T-cell (primary cell): ENCODE measurements at regions not wholly inside any gene's neighbourhood (a gene's known extent, or its start where the extent isn't known, plus 50 kb on each side); places are given as distances from the start of the nearest gene placed in this dataset.

Source experiments
- ATAC-seq, 4 experiments: fragments of 200-7000 bp in 3 of 4; fragments of 150-1000 bp in 1 of 4; cut with Tn5 transposase; replicated peaks in 1 of 4; 1 replicate in 3 of 4; 2 replicates in 1 of 4; pipeline ENCODE4 v1.10.0; 2021; ENCODE audit warnings: moderate library complexity in 3 of 4, mild to moderate bottlenecking in 2 of 4, moderate number of reproducible peaks in 1 of 4
- CTCF ChIA-PET, 2 donors: fragments of 300-600 bp; sonication (Branson Sonifier 250); formaldehyde crosslinking; loops; one replicate each; lab custom pipeline; 2022; ENCODE audit warnings: antibody characterized with exemption in 2 of 2; lab: Charles Lee
- POLR2A ChIA-PET, 2 donors: fragments of 300-600 bp; sonication (Branson Sonifier 250); formaldehyde crosslinking; loops; one replicate each; lab custom pipeline; 2022; ENCODE audit warnings: antibody characterized with exemption in 2 of 2; lab: Charles Lee
- DNase-seq, 35 experiments: peaks; one replicate each; pipeline versions ENCODE4 v3.0.0 to v3.0.0-alpha.2; 2013 to 2023
- H3K27ac ChIP-seq: one replicate; pipeline ENCODE4 v1.5.1; 2013; ENCODE audit warnings: low read length
- H3K27me3 ChIP-seq, 2 experiments: replicated peaks in 1 of 2; 1 replicate in 1 of 2; 2 replicates in 1 of 2; pipeline versions ENCODE4 v1.6.1 to v1.7.0; 2013; ENCODE audit warnings: low read length in 1 of 2, mixed read lengths in 1 of 2; ENCODE audit not compliant: control insufficient read depth in 2 of 2, insufficient read depth in 2 of 2; ENCODE audit errors: extremely low read depth in 1 of 2
- H3K36me3 ChIP-seq, 2 donors: 1 replicate in 1 of 2; 2 replicates in 1 of 2; pipeline versions ENCODE4 v1.6.1 to v1.7.0; 2013; ENCODE audit warnings: low read length in 1 of 2; ENCODE audit not compliant: control insufficient read depth in 2 of 2, insufficient read depth in 1 of 2; ENCODE audit errors: extremely low read depth in 1 of 2
- H3K4me1 ChIP-seq, 2 experiments: 1 replicate in 1 of 2; 2 replicates in 1 of 2; pipeline versions ENCODE4 v1.6.1 to v1.7.0; 2013; ENCODE audit warnings: low read length in 2 of 2, mixed read lengths in 1 of 2; ENCODE audit not compliant: insufficient read depth in 2 of 2, control insufficient read depth in 1 of 2; ENCODE audit errors: extremely low read depth in 1 of 2
- H3K4me3 ChIP-seq, 2 donors: 1 replicate in 1 of 2; 2 replicates in 1 of 2; pipeline versions ENCODE4 v1.5.1 to v1.7.0; 2013; ENCODE audit warnings: mild to moderate bottlenecking in 2 of 2, low read length in 1 of 2, moderate library complexity in 1 of 2; ENCODE audit not compliant: control insufficient read depth in 1 of 2; ENCODE audit errors: extremely low read depth in 1 of 2
- H3K9me3 ChIP-seq: 2 replicates; pipeline ENCODE4 v1.7.0; 2013
- H3K27ac Mint-ChIP-seq, 2 donors: one replicate each; pipeline ENCODE4 v1.8.0; 2020 to 2021; ENCODE audit warnings: mild to moderate bottlenecking in 2 of 2, mixed read lengths in 2 of 2
- H3K27me3 Mint-ChIP-seq, 2 donors: one replicate each; pipeline ENCODE4 v1.8.0; 2021 to 2022; ENCODE audit warnings: mixed read lengths in 2 of 2
- H3K36me3 Mint-ChIP-seq: one replicate; pipeline ENCODE4 v1.8.0; 2021; ENCODE audit warnings: mixed read lengths
- H3K4me1 Mint-ChIP-seq, 3 donors: one replicate each; pipeline ENCODE4 v1.8.0; 2020 to 2022; ENCODE audit warnings: mixed read lengths in 3 of 3, mild to moderate bottlenecking in 1 of 3
- H3K4me3 Mint-ChIP-seq, 3 donors: one replicate each; pipeline ENCODE4 v1.8.0; 2020 to 2022; ENCODE audit warnings: mild to moderate bottlenecking in 3 of 3, mixed read lengths in 3 of 3, moderate library complexity in 3 of 3
- H3K9me3 Mint-ChIP-seq, 3 donors: one replicate each; pipeline ENCODE4 v1.8.0; 2020 to 2022; ENCODE audit warnings: mixed read lengths in 3 of 3
- WGBS: methylation state at CpG from one replicate; pipeline ENCODE4 v1.1.5; 2013; ENCODE audit warnings: missing lambda C conversion rate; ENCODE audit not compliant: insufficient coverage; 5-methylcytosine and 5-hydroxymethylcytosine counted together

- CTCF ChIA-PET: no interaction called here
- H3K36me3 Mint-ChIP-seq: no peaks in the 10 kb centered on the region
- no peak for DNase-seq
- Histone ChIP-seq H3K9me3 (no peaks in the 10 kb centered on the region), H3K27ac (no peak overlapping the region), H3K4me1 (no peaks in the 10 kb centered on the region), H3K4me3 (no peak overlapping the region), H3K36me3 (no peaks in the 10 kb centered on the region), H3K27me3 (peaks cover 0 to 31% of the 10 kb centered on the region in 2 experiments)
- peaks cover 24 to 42% of the 10 kb centered on the region in 2 donors for H3K27me3 Mint-ChIP-seq
- H3K9me3 Mint-ChIP-seq: no peaks in the 10 kb centered on the region
- no peaks in the 10 kb centered on the region for H3K4me1 Mint-ChIP-seq
- no peak overlapping the region for H3K4me3 Mint-ChIP-seq
- WGBS: no CpG with 5 or more reads among the region's 2 CpGs
- no peak overlapping the region for H3K27ac Mint-ChIP-seq
- no peak for ATAC-seq
- POLR2A ChIA-PET: interaction anchor here in 1 of 2 donors (0.6 kb wide), 1 partner anchor 21 kb away, joined by 3 read pairs; no protein-coding TSS in a partner anchor
These were observed 90.1 kb downstream of the DRD1 start for GRCh38 chr5:175353926-175354325.

GRCh38 chr5:175351897-175352590 lies 91.9 kb downstream of the DRD1 start:
- DNase-seq: no peak
- H3K27me3 ChIP-seq: peaks cover 0 to 33% of the 10 kb centered on the region in 2 experiments
- no peaks in the 10 kb centered on the region for H3K9me3 ChIP-seq
- no peaks in the 10 kb centered on the region for H3K36me3 ChIP-seq
- H3K27me3 Mint-ChIP-seq: peaks cover 24 to 40% of the 10 kb centered on the region in 2 donors
- H3K36me3 Mint-ChIP-seq: no peaks in the 10 kb centered on the region
- no peak overlapping the region for H3K27ac Mint-ChIP-seq
- no peaks in the 10 kb centered on the region for H3K4me1 Mint-ChIP-seq
- no peaks in the 10 kb centered on the region for H3K9me3 Mint-ChIP-seq
- ChIA-PET CTCF (no interaction called here), POLR2A (no interaction called here)
- H3K4me3 Mint-ChIP-seq: no peak overlapping the region
- 70% methylated on average over 5 of the region's 7 CpGs for WGBS
- no peak overlapping the region for H3K4me3 ChIP-seq
- no peaks in the 10 kb centered on the region for H3K4me1 ChIP-seq
- no peak overlapping the region for H3K27ac ChIP-seq
- no peak for ATAC-seq

- Histone ChIP-seq H3K4me1 (no peaks in the 10 kb centered on the region), H3K27me3 (peaks cover 0 to 33% of the 10 kb centered on the region in 2 experiments), H3K27ac (no peak overlapping the region), H3K9me3 (no peaks in the 10 kb centered on the region), H3K36me3 (no peaks in the 10 kb centered on the region), H3K4me3 (no peak overlapping the region)
- ATAC-seq (no peak), DNase-seq (no peak)
- Mint-ChIP-seq H3K27ac (no peak overlapping the region), H3K4me1 (no peaks in the 10 kb centered on the region), H3K27me3 (peaks cover 24 to 37% of the 10 kb centered on the region in 2 donors), H3K4me3 (no peak overlapping the region), H3K9me3 (no peaks in the 10 kb centered on the region), H3K36me3 (no peaks in the 10 kb centered on the region)
- POLR2A ChIA-PET: no interaction called here
- WGBS: 73% methylated on average over 6 of the region's 7 CpGs
- CTCF ChIA-PET: no interaction called here
These were observed 92.9 kb downstream of the DRD1 start for GRCh38 chr5:175351126-175351525.

GRCh38 chr5:175347931-175348330 lies 96.1 kb downstream of the DRD1 start:
- no peaks in the 10 kb centered on the region for H3K4me1 ChIP-seq
- H3K4me3 Mint-ChIP-seq: no peak overlapping the region
- no peaks in the 10 kb centered on the region for H3K36me3 ChIP-seq
- H3K4me1 Mint-ChIP-seq: no peaks in the 10 kb centered on the region
- no peaks in the 10 kb centered on the region for H3K9me3 Mint-ChIP-seq
- POLR2A ChIA-PET: no interaction called here
- H3K36me3 Mint-ChIP-seq: no peaks in the 10 kb centered on the region
- no peak overlapping the region for H3K27ac Mint-ChIP-seq
- ATAC-seq (no peak), DNase-seq (no peak)
- WGBS: no CpG with 5 or more reads among the region's 1 CpG
- no peaks in the 10 kb centered on the region for H3K9me3 ChIP-seq
- peaks cover under 1 to 27% of the 10 kb centered on the region in 2 experiments for H3K27me3 ChIP-seq
- peaks cover 23 to 41% of the 10 kb centered on the region in 2 donors for H3K27me3 Mint-ChIP-seq
- no peak overlapping the region for H3K27ac ChIP-seq
- H3K4me3 ChIP-seq: no peak overlapping the region
- CTCF ChIA-PET: no interaction called here

- ChIA-PET POLR2A (no interaction called here), CTCF (no interaction called here)
- H3K36me3 ChIP-seq: no peaks in the 10 kb centered on the region
- Mint-ChIP-seq H3K36me3 (no peaks in the 10 kb centered on the region), H3K4me3 (no peak overlapping the region), H3K27me3 (peaks cover 16 to 34% of the 10 kb centered on the region in 2 donors), H3K4me1 (no peaks in the 10 kb centered on the region), H3K9me3 (no peaks in the 10 kb centered on the region), H3K27ac (no peak overlapping the region)
- peaks cover 2 to 26% of the 10 kb centered on the region in 2 experiments for H3K27me3 ChIP-seq
- no peak for DNase-seq
- WGBS: 56% methylated on average over 3 of the region's 5 CpGs
- no peaks in the 10 kb centered on the region for H3K9me3 ChIP-seq
- no peaks in the 10 kb centered on the region for H3K4me1 ChIP-seq
- no peak overlapping the region for H3K27ac ChIP-seq
- no peak for ATAC-seq
- H3K4me3 ChIP-seq: no peak overlapping the region
These were observed 97.0 kb downstream of the DRD1 start for GRCh38 chr5:175347027-175347426.

- Histone ChIP-seq H3K9me3 (no peaks in the 10 kb centered on the region), H3K27me3 (peaks cover 2 to 8% of the 10 kb centered on the region in 2 experiments), H3K4me1 (no peaks in the 10 kb centered on the region), H3K4me3 (no peak overlapping the region), H3K27ac (no peak overlapping the region), H3K36me3 (no peaks in the 10 kb centered on the region)
- Mint-ChIP-seq H3K9me3 (peaks cover 0 to 4% (median 0%) of the 10 kb centered on the region in 3 donors), H3K4me1 (no peaks in the 10 kb centered on the region), H3K4me3 (no peak overlapping the region), H3K27ac (no peak overlapping the region), H3K27me3 (peaks cover 18 to 21% of the 10 kb centered on the region in 2 donors), H3K36me3 (no peaks in the 10 kb centered on the region)
- ATAC-seq: no peak
- 58% methylated on average over 2 of the region's 4 CpGs for WGBS
- CTCF ChIA-PET: no interaction called here
- POLR2A ChIA-PET: interaction anchor here (0.6 kb wide), 3 partner anchors 358 to 1896 kb away, joined by 5 read pairs; no protein-coding TSS in a partner anchor
- DNase-seq: no peak
These were observed 99.4 kb downstream of the DRD1 start for GRCh38 chr5:175344331-175345195.
